ENCODE measurements at regions not wholly inside any gene's neighbourhood (a gene's known extent, or its start where the extent isn't known, plus 50 kb on each side); places are given as distances from the start of the nearest gene placed in this dataset.

DNA sequence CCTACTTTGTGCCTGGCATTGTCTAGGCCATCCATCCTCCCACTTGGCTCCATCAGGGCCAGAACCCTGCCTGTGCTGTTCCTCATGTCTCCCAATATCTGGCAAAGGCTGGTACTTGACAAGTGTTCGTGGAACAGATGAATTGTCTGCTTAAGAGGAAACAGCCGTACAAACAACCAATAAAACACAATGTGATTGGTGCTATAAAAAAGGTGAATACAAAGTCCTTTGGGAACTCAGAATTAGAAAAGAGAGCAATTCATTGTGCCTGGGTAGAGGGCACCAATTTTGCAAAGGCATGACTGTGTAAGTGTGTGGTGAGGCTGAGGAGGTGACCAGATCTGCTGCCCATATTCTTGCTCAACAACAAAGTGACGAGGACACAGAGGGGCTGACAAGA, 164.5 kb upstream of the PPP2R3A start:
- Histone ChIP-seq H3K9me3 (ENCODE audit: control insufficient read depth in 2 of 2, insufficient read depth in 1 of 2, low read depth in 1 of 2, low read length in 1 of 2) (peaks cover 0 to 3% of the 10 kb centered on the region in 2 donors), H3K27ac (ENCODE audit: low read depth in 2 of 2, low read length in 1 of 2) (no peak overlapping the region), H3K27me3 (ENCODE audit: control insufficient read depth in 1 of 2, insufficient read depth in 2 of 2, low read length in 2 of 2) (no peaks in the 10 kb centered on the region), H3K36me3 (ENCODE audit: control insufficient read depth in 2 of 2, insufficient read depth in 2 of 2, low read length in 1 of 2) (no peaks in the 10 kb centered on the region), H3K4me1 (ENCODE audit: control insufficient read depth in 2 of 2, insufficient read depth in 2 of 2, low read length in 1 of 2) (no peaks in the 10 kb centered on the region), H3K4me3 (ENCODE audit: low read depth in 1 of 2, low read length in 2 of 2) (no peak overlapping the region)
- 67 to 83% methylated on average over 3 of the region's 3 CpGs for WGBS, 2 donors

DNA sequence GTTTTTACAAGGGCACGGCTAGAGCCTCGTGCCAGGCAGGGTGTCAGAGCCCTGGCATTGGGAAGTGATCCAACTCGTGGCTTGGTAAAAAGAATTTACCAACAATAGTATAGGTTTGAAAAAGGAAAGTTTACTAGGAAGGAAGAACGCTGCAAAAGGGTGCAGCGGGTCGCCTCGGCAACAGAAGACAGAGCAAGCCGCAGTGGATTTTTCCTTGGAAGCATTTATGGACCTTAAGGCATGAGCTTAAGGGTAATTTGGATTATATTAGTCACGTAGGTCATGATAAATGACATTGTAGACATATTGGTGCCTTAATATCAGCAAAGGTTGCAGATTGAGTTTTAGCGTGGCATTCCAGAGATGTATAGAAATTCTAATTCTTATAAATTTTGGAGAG, 163.4 kb upstream of the PPP2R3A start:
- Histone ChIP-seq H3K27ac (ENCODE audit: low read depth in 2 of 2, low read length in 1 of 2) (no peak overlapping the region), H3K27me3 (ENCODE audit: control insufficient read depth in 1 of 2, insufficient read depth in 2 of 2, low read length in 2 of 2) (no peaks in the 10 kb centered on the region), H3K9me3 (ENCODE audit: control insufficient read depth in 2 of 2, insufficient read depth in 1 of 2, low read depth in 1 of 2, low read length in 1 of 2) (peaks cover 0 to 3% of the 10 kb centered on the region in 2 donors), H3K4me1 (ENCODE audit: control insufficient read depth in 2 of 2, insufficient read depth in 2 of 2, low read length in 1 of 2) (no peaks in the 10 kb centered on the region), H3K4me3 (ENCODE audit: low read depth in 1 of 2, low read length in 2 of 2) (no peak overlapping the region), H3K36me3 (ENCODE audit: control insufficient read depth in 2 of 2, insufficient read depth in 2 of 2, low read length in 1 of 2) (no peaks in the 10 kb centered on the region)
- WGBS, 2 donors = 79 to 82% methylated on average over 10 of the region's 10 CpGs

DNA sequence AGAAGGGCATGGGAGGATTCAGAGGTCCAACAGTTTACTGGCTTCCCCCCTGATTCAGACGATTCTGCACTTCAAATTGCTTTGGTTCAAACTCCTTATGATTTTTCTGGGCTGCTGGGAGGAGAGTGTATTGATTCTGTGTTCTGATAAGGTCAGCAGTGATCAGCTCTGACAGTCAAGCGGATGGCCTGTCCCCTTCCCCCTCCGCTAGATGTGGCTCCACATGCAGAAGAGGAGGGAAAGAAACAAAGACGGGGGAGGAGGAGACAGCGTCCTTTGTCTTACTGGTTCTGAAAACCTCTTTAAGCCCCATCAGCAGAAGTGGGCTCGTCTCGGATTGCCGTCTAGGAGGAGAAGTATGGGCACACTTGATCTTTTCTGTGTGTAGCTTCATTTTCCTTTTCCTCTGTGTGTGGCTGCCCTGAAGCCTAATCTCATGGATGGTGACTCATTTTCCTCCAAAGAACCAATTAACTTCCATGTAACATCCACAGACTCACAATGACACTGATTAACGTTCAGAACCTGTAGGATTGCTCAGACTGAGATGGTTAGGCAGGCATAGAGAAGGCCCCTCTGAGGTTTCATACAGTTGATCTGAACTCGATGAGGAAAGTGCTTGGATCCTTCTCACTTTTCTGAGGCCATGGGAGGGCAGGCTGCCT, 162.4 kb upstream of the PPP2R3A start:
- Histone ChIP-seq H3K4me1 (ENCODE audit: control insufficient read depth in 2 of 2, insufficient read depth in 2 of 2, low read length in 1 of 2) (no peaks in the 10 kb centered on the region), H3K36me3 (ENCODE audit: control insufficient read depth in 2 of 2, insufficient read depth in 2 of 2, low read length in 1 of 2) (no peaks in the 10 kb centered on the region), H3K4me3 (ENCODE audit: low read depth in 1 of 2, low read length in 2 of 2) (no peak overlapping the region), H3K9me3 (ENCODE audit: control insufficient read depth in 2 of 2, insufficient read depth in 1 of 2, low read depth in 1 of 2, low read length in 1 of 2) (peaks cover 0 to 3% of the 10 kb centered on the region in 2 donors), H3K27me3 (ENCODE audit: control insufficient read depth in 1 of 2, insufficient read depth in 2 of 2, low read length in 2 of 2) (no peaks in the 10 kb centered on the region), H3K27ac (ENCODE audit: low read depth in 2 of 2, low read length in 1 of 2) (no peak overlapping the region)
- 64 to 69% methylated on average over 10 of the region's 10 CpGs for WGBS, 2 donors

DNA sequence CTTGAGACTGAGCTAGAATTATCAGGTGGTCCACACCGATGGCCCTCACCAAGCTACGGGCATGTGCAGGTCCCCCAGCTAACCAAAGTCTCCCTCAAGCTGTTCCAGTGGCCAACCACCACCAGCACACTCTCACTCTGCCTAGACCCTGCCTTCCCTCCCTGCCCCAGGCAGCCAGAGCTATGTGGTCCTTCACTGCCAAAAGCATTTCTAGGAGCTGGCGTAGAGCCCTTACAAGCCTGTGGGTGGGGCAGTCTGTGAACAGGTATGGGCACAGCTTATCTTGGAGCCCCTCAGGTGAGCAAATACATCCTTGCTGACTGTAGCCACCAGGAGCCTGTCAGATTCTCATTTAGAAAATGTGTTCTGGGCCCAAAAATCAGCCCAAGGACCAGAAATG, 159.8 kb upstream of the PPP2R3A start:
- Histone ChIP-seq H3K9me3 (ENCODE audit: control insufficient read depth in 2 of 2, insufficient read depth in 1 of 2, low read depth in 1 of 2, low read length in 1 of 2) (peaks cover 0 to 3% of the 10 kb centered on the region in 2 donors), H3K4me3 (ENCODE audit: low read depth in 1 of 2, low read length in 2 of 2) (no peak overlapping the region), H3K4me1 (ENCODE audit: control insufficient read depth in 2 of 2, insufficient read depth in 2 of 2, low read length in 1 of 2) (no peaks in the 10 kb centered on the region), H3K27ac (ENCODE audit: low read depth in 2 of 2, low read length in 1 of 2) (no peak overlapping the region), H3K27me3 (ENCODE audit: control insufficient read depth in 1 of 2, insufficient read depth in 2 of 2, low read length in 2 of 2) (no peaks in the 10 kb centered on the region), H3K36me3 (ENCODE audit: control insufficient read depth in 2 of 2, insufficient read depth in 2 of 2, low read length in 1 of 2) (no peaks in the 10 kb centered on the region)
- 68 to 77% methylated on average over 3 of the region's 3 CpGs for WGBS, 2 donors

DNA sequence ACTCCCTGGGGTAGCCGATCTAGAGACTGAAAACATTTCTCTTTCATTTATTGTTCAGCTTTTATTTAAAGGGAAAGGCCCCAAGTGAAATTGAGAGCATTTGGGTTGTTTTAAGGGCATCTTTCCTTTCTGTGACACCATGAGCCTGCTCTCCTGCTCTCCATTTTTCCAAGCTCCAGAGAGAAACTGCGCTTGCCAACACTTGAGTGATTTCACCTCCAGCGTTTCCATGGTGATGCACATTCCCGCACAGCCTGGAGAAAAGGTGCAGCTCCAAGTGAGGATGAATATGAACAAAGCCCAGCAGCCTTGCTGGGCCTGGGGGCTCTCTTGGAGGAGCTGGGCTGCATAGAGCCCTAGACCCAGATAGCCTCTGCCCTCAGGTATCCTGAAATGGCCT, 159.2 kb upstream of the PPP2R3A start:
- Histone ChIP-seq H3K4me1 (ENCODE audit: control insufficient read depth in 2 of 2, insufficient read depth in 2 of 2, low read length in 1 of 2) (no peaks in the 10 kb centered on the region), H3K4me3 (ENCODE audit: low read depth in 1 of 2, low read length in 2 of 2) (no peak overlapping the region), H3K27me3 (ENCODE audit: control insufficient read depth in 1 of 2, insufficient read depth in 2 of 2, low read length in 2 of 2) (no peaks in the 10 kb centered on the region), H3K27ac (ENCODE audit: low read depth in 2 of 2, low read length in 1 of 2) (no peak overlapping the region), H3K36me3 (ENCODE audit: control insufficient read depth in 2 of 2, insufficient read depth in 2 of 2, low read length in 1 of 2) (no peaks in the 10 kb centered on the region), H3K9me3 (ENCODE audit: control insufficient read depth in 2 of 2, insufficient read depth in 1 of 2, low read depth in 1 of 2, low read length in 1 of 2) (peaks cover 0 to 3% of the 10 kb centered on the region in 2 donors)
- 30 to 34% methylated on average over 4 of the region's 4 CpGs for WGBS, 2 donors

DNA sequence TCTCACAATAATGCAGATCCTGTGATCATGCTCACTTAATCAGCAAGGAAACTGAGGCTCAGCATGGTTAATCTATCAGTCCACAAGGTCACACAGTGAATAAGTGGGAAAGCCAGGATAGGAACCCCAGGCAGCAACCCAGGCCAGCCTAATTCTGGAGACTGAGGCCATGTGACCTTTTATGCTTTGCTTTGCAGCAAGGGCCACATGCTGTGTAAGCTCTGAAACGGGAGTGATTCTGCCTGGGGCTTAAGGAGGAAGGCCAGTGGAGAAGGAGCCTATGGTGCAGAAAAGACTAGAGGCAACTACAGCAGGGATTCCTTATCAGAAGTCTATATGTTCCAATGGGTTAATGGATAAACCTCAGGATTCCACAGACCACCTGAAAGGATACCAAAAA, 157.6 kb upstream of the PPP2R3A start:
- WGBS, 2 donors = 8 to 23% methylated on average over 1 of the region's 1 CpG
- H3K27me3 ChIP-seq (ENCODE audit: control insufficient read depth in 1 of 2, insufficient read depth in 2 of 2, low read length in 2 of 2) = no peaks in the 10 kb centered on the region
- no peak overlapping the region for H3K27ac ChIP-seq (ENCODE audit: low read depth in 2 of 2, low read length in 1 of 2)
- no peaks in the 10 kb centered on the region for H3K9me3 ChIP-seq (ENCODE audit: control insufficient read depth in 2 of 2, insufficient read depth in 1 of 2, low read depth in 1 of 2, low read length in 1 of 2)
- no peaks in the 10 kb centered on the region for H3K36me3 ChIP-seq (ENCODE audit: control insufficient read depth in 2 of 2, insufficient read depth in 2 of 2, low read length in 1 of 2)
- H3K4me3 ChIP-seq (ENCODE audit: low read depth in 1 of 2, low read length in 2 of 2) = no peak overlapping the region
- H3K4me1 ChIP-seq (ENCODE audit: control insufficient read depth in 2 of 2, insufficient read depth in 2 of 2, low read length in 1 of 2) = no peaks in the 10 kb centered on the region

DNA sequence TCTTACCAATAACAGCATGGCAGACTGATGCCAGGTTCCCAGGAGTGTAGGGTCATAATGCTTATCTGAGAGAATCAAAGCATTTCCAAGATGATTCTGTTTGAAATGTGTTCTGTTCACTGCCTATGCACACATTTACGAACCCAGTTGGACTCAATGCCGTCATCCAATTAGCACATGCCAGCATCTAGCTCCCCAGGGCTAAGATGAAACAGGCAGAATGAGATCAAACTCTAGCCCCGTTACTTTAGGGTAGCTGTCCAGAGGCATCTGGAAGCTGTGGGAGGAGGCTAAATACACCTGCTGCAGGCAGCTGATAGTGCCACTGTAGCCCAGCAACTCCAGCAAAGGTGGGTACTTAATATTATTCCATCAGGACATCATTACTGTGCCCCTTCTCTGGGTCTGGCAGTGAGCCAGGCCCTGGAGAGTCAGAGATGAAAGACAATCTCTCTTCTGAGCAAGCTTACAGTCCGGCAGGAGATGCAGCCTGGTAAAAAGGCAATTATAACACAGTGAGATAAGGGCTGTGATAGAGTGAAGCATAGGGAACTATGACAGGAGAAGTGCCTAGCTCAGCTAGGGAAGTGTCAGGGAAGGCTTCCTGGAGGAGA, 156.4 kb upstream of the PPP2R3A start:
- H3K4me1 ChIP-seq (ENCODE audit: control insufficient read depth in 2 of 2, insufficient read depth in 2 of 2, low read length in 1 of 2) = no peaks in the 10 kb centered on the region
- H3K4me3 ChIP-seq (ENCODE audit: low read depth in 1 of 2, low read length in 2 of 2) = no peak overlapping the region
- no peaks in the 10 kb centered on the region for H3K27me3 ChIP-seq (ENCODE audit: control insufficient read depth in 1 of 2, insufficient read depth in 2 of 2, low read length in 2 of 2)
- no peak overlapping the region for H3K27ac ChIP-seq (ENCODE audit: low read depth in 2 of 2, low read length in 1 of 2)
- H3K36me3 ChIP-seq (ENCODE audit: control insufficient read depth in 2 of 2, insufficient read depth in 2 of 2, low read length in 1 of 2) = no peaks in the 10 kb centered on the region
- H3K9me3 ChIP-seq (ENCODE audit: control insufficient read depth in 2 of 2, insufficient read depth in 1 of 2, low read depth in 1 of 2, low read length in 1 of 2) = no peaks in the 10 kb centered on the region
- WGBS, 2 donors = 48 to 51% methylated on average over 4 of the region's 4 CpGs

DNA sequence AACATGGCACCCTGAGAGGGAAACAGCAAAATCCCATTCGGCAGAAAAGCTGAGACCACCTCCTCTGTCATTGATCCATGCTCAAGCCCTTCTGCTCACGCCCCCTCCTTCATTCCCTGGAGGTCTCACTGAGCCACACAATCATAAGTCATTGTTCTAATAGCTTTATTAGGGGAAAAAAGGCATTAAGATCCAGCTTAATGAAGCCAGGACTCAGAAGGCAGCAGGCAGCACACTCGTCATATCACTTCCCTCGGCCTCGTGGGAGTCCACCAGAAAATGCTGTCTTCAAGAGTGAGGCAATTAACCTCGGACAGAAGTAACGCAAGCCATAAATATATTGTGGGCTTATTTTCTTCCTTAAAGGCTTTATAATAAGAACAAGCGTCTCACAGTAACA, 153.9 kb upstream of the PPP2R3A start:
- 83 to 87% methylated on average over 8 of the region's 8 CpGs for WGBS, 2 donors
- H3K9me3 ChIP-seq (ENCODE audit: control insufficient read depth in 2 of 2, insufficient read depth in 1 of 2, low read depth in 1 of 2, low read length in 1 of 2) = no peaks in the 10 kb centered on the region
- no peaks in the 10 kb centered on the region for H3K4me1 ChIP-seq (ENCODE audit: control insufficient read depth in 2 of 2, insufficient read depth in 2 of 2, low read length in 1 of 2)
- no peak overlapping the region for H3K4me3 ChIP-seq (ENCODE audit: low read depth in 1 of 2, low read length in 2 of 2)
- no peaks in the 10 kb centered on the region for H3K36me3 ChIP-seq (ENCODE audit: control insufficient read depth in 2 of 2, insufficient read depth in 2 of 2, low read length in 1 of 2)
- H3K27ac ChIP-seq (ENCODE audit: low read depth in 2 of 2, low read length in 1 of 2) = no peak overlapping the region
- no peaks in the 10 kb centered on the region for H3K27me3 ChIP-seq (ENCODE audit: control insufficient read depth in 1 of 2, insufficient read depth in 2 of 2, low read length in 2 of 2)

DNA sequence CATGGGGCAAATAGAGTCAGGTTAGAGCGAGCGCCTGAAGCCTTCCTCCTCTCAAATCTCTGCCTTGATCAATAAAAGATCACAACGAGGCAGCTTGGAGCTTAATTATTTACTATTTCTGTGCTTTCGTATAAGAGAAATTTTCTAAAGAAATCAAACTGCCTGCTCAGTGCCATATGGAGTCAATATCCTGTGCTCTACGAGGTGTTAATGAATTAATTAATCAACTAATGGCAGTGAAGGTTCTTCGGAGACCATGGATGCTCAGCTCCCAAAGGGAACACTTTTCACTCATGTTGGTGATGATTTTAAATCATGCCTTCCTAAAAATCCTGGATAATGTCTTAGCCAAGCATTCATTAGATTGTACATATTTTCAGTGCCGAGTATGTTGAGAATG, 153.5 kb upstream of the PPP2R3A start:
- H3K9me3 ChIP-seq (ENCODE audit: control insufficient read depth in 2 of 2, insufficient read depth in 1 of 2, low read depth in 1 of 2, low read length in 1 of 2) = no peaks in the 10 kb centered on the region
- H3K27ac ChIP-seq (ENCODE audit: low read depth in 2 of 2, low read length in 1 of 2) = no peak overlapping the region
- H3K27me3 ChIP-seq (ENCODE audit: control insufficient read depth in 1 of 2, insufficient read depth in 2 of 2, low read length in 2 of 2) = no peaks in the 10 kb centered on the region
- no peaks in the 10 kb centered on the region for H3K36me3 ChIP-seq (ENCODE audit: control insufficient read depth in 2 of 2, insufficient read depth in 2 of 2, low read length in 1 of 2)
- no peak overlapping the region for H3K4me3 ChIP-seq (ENCODE audit: low read depth in 1 of 2, low read length in 2 of 2)
- 74 to 78% methylated on average over 7 of the region's 7 CpGs for WGBS, 2 donors
- H3K4me1 ChIP-seq (ENCODE audit: control insufficient read depth in 2 of 2, insufficient read depth in 2 of 2, low read length in 1 of 2) = no peaks in the 10 kb centered on the region

DNA sequence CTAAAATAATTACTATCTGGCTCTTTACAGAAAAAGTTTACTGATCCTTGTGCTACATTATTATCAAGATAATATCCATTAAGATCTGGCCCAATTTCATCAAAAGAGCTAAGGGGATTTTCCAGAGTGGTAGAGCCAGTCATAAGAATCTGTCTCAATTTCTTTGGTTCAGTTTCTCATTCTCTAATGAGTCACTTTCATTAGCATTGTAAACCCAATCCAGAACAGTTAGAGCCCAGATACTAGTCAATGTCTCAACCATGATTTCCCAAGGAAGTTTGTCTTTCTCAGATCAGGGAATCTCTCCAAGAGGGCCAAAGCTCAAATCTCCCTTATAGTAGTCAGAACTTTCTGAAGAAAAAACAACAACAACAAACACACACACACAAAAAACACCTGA, 131.1 kb upstream of the PPP2R3A start:
- H3K36me3 ChIP-seq (ENCODE audit: control insufficient read depth in 2 of 2, insufficient read depth in 2 of 2, low read length in 1 of 2) = no peaks in the 10 kb centered on the region
- no peak overlapping the region for H3K27ac ChIP-seq (ENCODE audit: low read depth in 2 of 2, low read length in 1 of 2)
- H3K9me3 ChIP-seq (ENCODE audit: control insufficient read depth in 2 of 2, insufficient read depth in 1 of 2, low read depth in 1 of 2, low read length in 1 of 2) = no peaks in the 10 kb centered on the region
- no peaks in the 10 kb centered on the region for H3K4me1 ChIP-seq (ENCODE audit: control insufficient read depth in 2 of 2, insufficient read depth in 2 of 2, low read length in 1 of 2)
- H3K27me3 ChIP-seq (ENCODE audit: control insufficient read depth in 1 of 2, insufficient read depth in 2 of 2, low read length in 2 of 2) = no peaks in the 10 kb centered on the region
- H3K4me3 ChIP-seq (ENCODE audit: low read depth in 1 of 2, low read length in 2 of 2) = no peak overlapping the region

All from esophagus (tissue), 2 donors.